AG04450 (cell line): ENCODE measurements at regions not wholly inside any gene's neighbourhood (a gene's known extent, or its start where the extent isn't known, plus 50 kb on each side); places are given as distances from the start of the nearest gene placed in this dataset.
A peak's percentile ranks its signal among the peaks of the same experiment; 100 is the strongest.

Source experiments
- CTCF ChIA-PET: fragments of 300-600, 350-600 bp; formaldehyde crosslinking; extraction: SDS; loops from one replicate; lab custom pipeline; 2022; ENCODE audit warnings: antibody characterized with exemption, inconsistent platforms; lab: Charles Lee
- POLR2A ChIA-PET: fragments of 350-600 bp; formaldehyde crosslinking; extraction: SDS; loops from one replicate; lab custom pipeline; 2021; ENCODE audit warnings: antibody characterized with exemption, inconsistent platforms; lab: Yijun Ruan, JAX
- DNase-seq: peaks from one replicate; pipeline ENCODE4 v3.0.0-alpha.2; 2011; ENCODE audit warnings: low read depth, low spot score
- H3K27ac ChIP-seq: one replicate; pipeline ENCODE4 v1.5.1; 2012; ENCODE audit warnings: low read depth, low read length, control low read depth
- H3K27me3 ChIP-seq: one replicate; pipeline ENCODE4 v1.6.0; 2012; ENCODE audit warnings: low read length; ENCODE audit not compliant: control insufficient read depth, insufficient read depth
- H3K4me3 ChIP-seq: 2 replicates; pipeline ENCODE4 v1.5.1; 2011; ENCODE audit warnings: mild to moderate bottlenecking, low read depth, low read length, control low read depth
- H3K9me3 ChIP-seq: 2 replicates; pipeline ENCODE4 v1.5.1; 2012; ENCODE audit warnings: low read length; ENCODE audit not compliant: control insufficient read depth, insufficient read depth
- TF ChIP-seq, protein P1 (sequence below): IDR thresholded peaks from 2 replicates; pipeline ENCODE4 v1.5.1; 2011; ENCODE audit warnings: low read depth, low read length, control low read depth, inconsistent platforms

DNA sequence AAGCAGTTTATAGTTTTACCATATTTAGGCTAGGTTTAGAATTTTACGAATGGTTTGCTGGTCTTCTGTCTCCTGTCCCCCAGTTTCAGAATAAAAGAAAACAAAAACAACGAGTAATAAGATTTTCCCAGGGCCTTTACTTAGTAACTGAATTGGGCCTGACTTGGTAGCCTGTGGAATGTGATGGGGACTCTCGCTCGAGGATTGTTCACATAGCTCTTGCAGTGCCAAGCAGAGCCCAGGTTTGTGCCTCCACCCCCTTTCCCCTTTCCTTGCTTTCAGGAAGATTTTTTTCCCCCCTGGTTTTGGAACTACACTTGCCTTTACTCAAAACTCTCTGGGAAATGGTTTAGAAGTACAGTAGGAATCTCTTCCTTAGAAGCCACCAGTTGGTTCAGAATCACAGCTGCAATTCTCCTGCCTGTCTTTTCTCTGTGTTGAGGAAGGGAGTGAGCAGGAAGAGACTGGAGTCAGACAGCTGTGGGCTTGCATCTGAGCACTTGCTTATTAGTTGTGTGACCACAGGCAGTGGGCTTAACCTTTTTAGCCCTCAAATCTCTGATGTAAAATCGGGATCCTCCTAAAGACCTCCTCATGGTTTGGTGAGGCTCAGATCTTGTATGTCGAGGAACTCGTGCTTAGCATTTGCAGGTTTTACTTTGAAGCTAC lies 501.2 kb downstream of the PCNX1 start:
- Histone ChIP-seq H3K27me3 (no peaks in the 10 kb centered on the region), H3K4me3 (no peak overlapping the region), H3K9me3 (no peaks in the 10 kb centered on the region), H3K27ac (peak overlapping the region; percentile 13)
- no peak for DNase-seq
- TF ChIP-seq, protein P1, sequence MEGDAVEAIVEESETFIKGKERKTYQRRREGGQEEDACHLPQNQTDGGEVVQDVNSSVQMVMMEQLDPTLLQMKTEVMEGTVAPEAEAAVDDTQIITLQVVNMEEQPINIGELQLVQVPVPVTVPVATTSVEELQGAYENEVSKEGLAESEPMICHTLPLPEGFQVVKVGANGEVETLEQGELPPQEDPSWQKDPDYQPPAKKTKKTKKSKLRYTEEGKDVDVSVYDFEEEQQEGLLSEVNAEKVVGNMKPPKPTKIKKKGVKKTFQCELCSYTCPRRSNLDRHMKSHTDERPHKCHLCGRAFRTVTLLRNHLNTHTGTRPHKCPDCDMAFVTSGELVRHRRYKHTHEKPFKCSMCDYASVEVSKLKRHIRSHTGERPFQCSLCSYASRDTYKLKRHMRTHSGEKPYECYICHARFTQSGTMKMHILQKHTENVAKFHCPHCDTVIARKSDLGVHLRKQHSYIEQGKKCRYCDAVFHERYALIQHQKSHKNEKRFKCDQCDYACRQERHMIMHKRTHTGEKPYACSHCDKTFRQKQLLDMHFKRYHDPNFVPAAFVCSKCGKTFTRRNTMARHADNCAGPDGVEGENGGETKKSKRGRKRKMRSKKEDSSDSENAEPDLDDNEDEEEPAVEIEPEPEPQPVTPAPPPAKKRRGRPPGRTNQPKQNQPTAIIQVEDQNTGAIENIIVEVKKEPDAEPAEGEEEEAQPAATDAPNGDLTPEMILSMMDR = no peak
- ChIA-PET CTCF (no interaction called here), POLR2A (interaction anchor here (0.6 kb wide), 1 partner anchor 1335 kb away, joined by 7 read pairs; no protein-coding TSS in a partner anchor)

DNA sequence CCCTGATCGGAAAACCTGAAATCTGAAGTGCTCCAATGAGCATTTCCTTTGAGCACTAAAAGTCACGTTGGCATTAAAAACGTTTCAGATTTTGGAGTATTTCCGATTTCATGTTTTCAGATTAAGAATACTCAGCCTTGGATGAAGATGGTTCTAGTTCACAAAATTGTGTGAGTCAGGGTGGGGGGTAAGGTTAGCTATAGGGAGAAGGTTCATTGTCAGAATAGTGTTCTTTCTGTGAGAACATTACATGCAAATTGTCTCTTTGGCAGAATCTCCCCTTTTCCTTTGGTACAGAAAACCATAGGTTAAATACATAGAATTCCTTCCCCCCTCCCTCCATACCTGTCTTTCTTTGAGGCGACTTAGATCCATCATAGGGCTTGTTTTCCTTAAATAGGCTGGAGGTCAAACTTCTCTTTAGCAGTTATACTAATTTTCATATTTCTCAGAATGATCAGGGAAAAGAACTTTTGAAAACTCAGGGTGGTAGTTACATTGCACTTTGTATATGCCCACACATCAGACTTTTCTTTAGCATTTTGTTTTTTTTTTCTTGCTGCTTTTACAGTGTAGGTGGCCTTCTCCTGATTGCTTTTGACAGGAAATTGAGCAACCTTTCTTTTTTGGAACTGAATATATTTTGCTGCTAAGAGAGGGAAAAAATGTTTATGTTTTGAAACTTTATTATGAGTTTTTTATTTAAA lies 503.5 kb downstream of the PCNX1 start:
- no peak overlapping the region for H3K27ac ChIP-seq
- POLR2A ChIA-PET = no interaction called here

DNA sequence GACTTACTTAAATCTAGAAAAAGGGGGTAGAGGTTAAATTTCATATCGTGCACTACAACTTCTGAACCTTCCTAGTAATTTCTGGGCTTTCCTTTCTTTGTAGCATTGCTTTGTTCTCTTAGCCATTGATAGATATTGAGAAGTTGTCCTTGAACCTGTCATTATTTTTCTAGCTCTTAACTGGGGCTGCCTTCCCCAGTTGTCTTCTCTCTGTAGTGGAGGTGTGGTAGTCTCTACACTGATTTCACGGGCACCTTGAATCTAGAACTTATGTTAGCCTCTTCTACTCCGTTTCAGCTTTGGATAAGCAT lies 504.0 kb downstream of the PCNX1 start:
- no peak overlapping the region for H3K27ac ChIP-seq
- DNase-seq = no peak
- TF ChIP-seq, protein P1 = no peak
- H3K4me3 ChIP-seq = no peak overlapping the region
- CTCF ChIA-PET = interaction anchor here (0.6 to 1.1 kb wide), 2 partner anchors 308 to 348 kb away, joined by 4 read pairs; no protein-coding TSS in a partner anchor
- no peaks in the 10 kb centered on the region for H3K9me3 ChIP-seq
- POLR2A ChIA-PET = no interaction called here
- H3K27me3 ChIP-seq = no peaks in the 10 kb centered on the region

More for the DNA sequence above, 503.5 kb downstream of the PCNX1 start:
- TF ChIP-seq, protein P1 = no peak
- no peaks in the 10 kb centered on the region for H3K27me3 ChIP-seq
- H3K4me3 ChIP-seq = no peak overlapping the region
- no peak for DNase-seq
- H3K9me3 ChIP-seq = no peaks in the 10 kb centered on the region
- CTCF ChIA-PET = interaction anchor here (1.1 kb wide), 1 partner anchor 348 kb away, joined by 4 read pairs; no protein-coding TSS in a partner anchor

DNA sequence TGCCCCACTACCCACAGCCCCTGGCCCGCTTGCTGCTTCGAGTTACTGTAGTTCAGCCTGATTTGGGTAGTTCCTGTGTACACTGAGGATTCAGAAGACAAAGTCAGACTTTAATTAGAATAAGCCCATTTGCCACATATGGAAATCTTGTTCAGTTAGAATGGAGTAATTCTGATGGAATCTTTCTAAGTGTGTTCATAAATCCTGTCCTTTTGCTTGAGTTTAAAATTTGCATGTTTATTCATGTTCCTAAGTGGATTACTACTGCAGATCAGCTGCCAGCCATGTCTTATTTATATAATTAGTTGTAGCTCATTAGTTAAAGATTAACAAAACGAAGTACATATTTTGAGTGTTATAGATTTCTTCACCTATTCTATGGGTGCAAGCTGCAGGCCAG lies 504.5 kb downstream of the PCNX1 start:
- ChIA-PET POLR2A (no interaction called here), CTCF (interaction anchor here (0.6 to 1.1 kb wide), 2 partner anchors 309 to 347 kb away, joined by 4 read pairs; no protein-coding TSS in a partner anchor)
- H3K27me3 ChIP-seq = no peaks in the 10 kb centered on the region
- no peak overlapping the region for H3K4me3 ChIP-seq
- no peaks in the 10 kb centered on the region for H3K9me3 ChIP-seq
- no peak overlapping the region for H3K27ac ChIP-seq
- TF ChIP-seq, protein P1 = no peak
- no peak for DNase-seq
